GM21360 (cell line): ENCODE measurements at regions not wholly inside any gene's neighbourhood (a gene's known extent, or its start where the extent isn't known, plus 50 kb on each side); places are given as distances from the start of the nearest gene placed in this dataset.
"Not testable (repeated sequence)": the region's sequence is repeated elsewhere in the genome, so short reads cannot be mapped to it uniquely, and the experiment has no call there.

Experiments used
- ATAC-seq: cut with Tn5 transposase; IDR thresholded peaks from one replicate; pipeline ENCODE4 v1.9.1; 2021; ENCODE audit warnings: mild to moderate bottlenecking, moderate library complexity; ENCODE audit not compliant: unreplicated experiment

DNA sequence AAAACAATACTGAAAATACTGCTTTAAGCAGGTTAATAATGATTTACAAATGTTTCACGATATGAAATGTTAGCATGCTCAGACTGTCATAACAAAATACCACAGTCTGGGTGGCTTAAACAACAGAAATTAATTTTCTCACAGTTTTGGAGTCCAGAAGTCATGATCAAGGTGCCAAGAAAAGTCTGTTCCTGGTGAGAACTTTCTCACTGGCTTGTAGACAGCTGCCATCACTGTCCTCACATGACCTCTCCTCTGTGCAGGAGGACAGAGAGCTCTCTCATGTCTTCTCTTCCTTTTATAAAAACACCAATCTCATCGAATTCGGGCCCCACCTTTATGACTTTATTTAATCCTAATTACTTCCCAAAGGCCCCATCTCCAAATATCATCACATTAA is 426.7 kb downstream of the KLHL13 start:
- ATAC-seq: no peak

DNA sequence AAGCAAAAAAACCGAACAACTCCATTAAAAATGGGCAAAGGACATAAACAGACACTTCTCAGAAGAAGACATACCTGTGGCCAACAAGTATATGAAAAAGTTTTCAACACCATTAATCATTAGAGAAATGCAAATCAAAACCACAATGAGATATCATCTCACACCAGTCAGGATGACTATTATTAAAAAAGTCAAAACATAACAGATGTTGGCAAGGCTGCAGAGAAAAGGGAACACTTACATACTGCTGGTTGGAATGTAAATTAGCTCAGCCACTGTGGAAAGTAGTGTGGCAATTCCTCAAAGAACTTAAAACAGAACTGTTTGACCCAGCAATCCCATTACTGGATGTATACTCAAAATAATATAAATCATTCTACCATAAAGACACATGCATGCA is 436.3 kb downstream of the KLHL13 start:
- ATAC-seq: no peak

DNA sequence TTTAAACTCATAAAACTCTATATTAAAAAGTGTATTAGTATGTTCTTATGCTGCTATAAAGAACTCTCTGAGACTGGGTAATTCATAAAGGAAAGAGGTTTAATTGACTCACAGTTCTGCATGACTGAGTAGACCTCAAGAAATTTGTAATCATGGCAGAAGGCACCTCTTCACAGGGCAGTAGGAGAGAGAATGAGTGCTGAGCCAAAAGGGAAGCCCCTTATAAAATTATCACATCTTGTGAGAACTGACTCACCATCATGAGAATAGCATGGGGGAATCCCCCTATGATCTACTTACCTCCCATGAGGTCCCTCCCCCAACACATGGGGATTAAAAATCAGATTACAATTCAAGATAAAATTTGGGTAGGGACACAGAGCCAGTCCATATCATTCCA is 463.2 kb downstream of the KLHL13 start:
- ATAC-seq: no peak

DNA sequence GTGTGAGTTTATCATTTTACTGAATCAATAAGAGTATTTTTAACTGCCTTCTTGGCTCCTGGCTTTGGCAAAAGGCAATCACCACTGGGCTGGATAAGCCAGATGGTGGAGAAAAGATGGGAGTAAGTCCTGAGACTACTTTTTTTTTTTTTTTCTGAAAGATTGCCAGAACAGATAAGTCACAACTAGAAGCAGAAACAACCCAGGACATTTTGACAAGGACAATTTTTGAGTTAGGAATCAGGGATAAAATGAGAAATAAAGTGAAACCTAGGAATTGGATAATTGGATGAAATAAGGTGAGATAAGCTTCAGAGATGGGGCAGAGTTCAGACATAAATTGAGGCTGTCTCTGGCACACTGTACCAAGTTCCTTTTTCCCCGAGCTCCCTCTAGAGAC is 471.0 kb downstream of the KLHL13 start:
- ATAC-seq: no peak

DNA sequence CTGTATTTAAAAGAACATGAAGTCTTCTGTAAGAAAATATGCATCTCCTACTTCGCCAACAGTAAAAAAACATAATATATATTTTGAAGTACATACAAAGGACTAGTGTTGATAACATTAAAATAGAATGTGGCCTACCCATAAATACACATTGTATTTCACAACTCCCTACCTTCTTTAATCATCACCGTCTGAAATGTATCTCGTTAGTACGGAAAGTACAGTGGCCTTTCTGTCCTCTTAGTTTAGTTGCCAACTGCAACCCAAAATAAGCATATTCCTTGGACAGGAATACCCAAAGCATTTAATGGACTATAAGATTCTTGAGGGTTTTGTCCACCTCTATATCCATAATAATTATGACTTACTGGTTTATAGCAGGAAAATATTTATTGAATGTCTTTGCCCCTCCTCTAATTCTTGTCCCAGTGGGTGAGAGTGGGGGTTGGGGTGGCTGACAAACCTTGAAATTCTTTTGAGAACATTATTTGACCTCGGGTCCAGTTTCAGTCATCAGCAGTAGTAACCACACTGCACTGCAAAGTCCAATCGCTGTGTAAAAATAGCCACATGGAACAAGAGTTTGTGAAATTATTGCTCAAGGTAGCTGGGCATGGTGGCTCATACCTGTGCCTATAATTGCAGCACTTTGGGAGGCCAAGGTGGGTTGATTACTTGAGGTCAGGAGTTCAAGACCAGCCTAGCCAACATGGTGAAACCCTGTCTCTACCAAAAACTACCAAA is 474.5 kb downstream of the KLHL13 start:
- ATAC-seq: no peak

DNA sequence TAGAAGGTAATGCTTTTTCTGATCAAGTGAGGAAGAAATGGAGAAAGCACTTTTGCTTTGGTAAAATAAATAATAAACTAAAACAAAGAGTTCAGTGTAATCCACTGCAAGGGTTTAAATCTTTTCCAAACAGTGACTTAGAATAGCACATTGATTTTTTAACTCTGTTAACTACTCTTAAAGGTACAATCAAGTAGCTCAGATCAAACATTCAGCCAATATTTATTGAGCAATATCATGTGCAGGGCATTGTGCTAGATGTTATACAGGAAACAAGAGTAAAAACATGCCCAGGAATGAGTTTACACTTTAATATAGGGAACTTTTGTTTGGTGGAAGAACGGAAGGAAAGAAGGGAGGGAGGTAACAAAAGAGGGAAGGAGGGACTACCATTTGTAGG is 479.8 kb downstream of the KLHL13 start:
- no peak for ATAC-seq

DNA sequence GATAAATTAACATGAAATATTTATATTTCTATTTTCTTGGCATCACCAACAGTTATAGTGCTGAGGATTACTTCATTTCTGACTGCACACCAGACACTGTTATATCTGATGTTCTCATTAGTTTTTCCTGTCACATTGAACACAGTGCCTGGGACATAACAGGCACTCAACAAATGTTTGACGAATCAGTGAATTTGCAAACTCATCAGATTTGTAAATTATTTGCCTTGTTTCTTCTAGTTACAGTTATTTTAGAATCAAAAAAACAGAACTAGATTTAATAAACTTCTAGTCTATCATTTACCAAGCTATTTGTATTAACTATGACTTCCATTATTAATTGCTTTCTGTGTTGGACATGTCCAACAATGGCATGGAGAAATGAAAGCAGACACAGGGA is 483.3 kb downstream of the KLHL13 start:
- no peak for ATAC-seq

DNA sequence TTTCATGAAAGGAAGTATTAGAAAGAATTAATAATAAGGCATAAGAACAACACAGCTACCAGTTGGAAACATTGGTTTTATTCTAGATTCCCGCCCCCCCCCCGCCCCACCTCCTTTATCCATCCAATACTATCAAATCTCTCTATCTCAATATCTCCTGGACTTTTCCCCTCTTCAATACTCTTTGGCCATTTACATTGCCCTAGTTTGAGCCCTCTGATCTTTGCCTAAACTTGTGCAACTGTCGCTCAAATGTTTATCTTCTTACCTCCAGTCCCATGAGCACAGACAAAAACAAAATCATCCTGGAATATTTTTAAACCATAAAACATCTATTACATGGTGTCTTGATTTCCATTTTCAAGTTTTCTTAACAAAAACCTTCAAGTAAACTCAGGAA is 488.2 kb downstream of the KLHL13 start:
- ATAC-seq: no peak

DNA sequence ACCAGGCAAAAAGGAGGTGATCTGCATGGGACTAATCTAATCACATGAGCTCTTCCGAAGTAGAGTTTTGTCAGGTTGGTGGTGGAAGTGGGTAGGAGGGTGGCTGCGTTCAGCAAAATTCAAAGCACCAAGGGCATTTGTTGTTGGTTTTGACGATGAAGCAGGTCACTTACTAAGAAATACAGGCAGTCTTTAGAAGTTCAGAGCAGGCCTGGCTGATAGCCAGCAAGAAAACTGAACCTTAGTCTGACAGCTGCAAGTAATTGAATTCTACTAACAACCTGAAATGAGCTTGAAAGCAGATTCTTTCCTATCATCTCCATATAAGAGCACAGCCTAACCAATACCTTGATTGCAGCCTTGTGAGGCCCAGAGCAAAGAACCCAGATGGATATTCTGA is 505.8 kb downstream of the KLHL13 start:
- no peak for ATAC-seq

DNA sequence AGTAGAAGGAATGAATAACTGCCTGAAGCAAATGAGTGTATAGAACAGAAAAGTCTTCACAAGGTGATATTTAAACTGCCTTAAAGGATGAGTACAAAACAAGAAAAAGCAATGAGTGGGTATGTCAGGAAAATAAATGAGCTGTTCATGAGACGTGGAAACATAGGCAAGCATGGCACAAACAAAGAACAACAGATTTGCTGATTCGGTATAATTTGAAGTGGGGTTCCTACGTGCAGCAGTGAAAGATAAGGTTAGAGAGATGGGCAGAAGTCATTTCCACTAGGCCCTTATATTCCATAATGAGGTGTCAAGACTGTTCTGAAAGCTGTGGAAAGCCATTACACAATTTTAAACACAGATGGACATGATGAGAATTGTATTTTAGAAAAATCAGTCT is 506.6 kb downstream of the KLHL13 start:
- no peak for ATAC-seq

DNA sequence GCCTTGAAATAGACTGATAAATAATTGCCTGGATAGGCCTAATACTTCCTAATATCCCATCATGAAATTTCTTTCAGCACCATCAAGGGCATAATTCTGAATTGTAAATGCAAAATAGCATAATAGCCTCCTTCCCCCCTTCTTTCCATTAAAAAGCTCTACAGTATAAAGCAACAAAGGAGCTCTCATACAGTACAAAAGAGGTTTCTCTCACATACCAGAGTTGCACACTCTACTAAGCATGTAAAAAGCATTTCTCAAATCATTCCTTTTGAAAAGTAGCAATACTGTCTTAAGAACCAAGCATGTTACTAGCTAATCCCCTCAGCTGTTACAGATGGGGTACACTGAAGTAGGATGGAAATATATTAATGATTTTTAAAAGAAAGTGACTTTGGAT is 509.0 kb downstream of the KLHL13 start:
- ATAC-seq: no peak

DNA sequence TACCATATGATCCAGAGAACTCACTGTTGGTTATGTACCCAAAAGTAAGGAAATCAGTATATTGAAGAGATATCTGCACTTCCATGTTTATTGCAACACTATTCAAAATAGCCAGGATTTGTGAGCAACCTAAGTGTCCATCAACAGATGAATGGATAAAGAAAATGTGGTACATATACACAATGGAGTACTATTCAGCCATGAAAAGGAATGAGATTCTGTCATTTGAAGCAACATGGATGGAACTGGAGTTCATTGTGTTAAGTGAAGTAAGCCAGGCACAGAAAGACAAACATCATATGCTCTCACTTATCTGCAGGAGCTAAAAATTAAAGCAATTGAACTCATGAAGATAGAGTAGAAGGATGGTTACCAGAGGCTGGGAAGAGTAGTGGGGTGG is 510.5 kb downstream of the KLHL13 start:
- not testable (repeated sequence) for ATAC-seq

DNA sequence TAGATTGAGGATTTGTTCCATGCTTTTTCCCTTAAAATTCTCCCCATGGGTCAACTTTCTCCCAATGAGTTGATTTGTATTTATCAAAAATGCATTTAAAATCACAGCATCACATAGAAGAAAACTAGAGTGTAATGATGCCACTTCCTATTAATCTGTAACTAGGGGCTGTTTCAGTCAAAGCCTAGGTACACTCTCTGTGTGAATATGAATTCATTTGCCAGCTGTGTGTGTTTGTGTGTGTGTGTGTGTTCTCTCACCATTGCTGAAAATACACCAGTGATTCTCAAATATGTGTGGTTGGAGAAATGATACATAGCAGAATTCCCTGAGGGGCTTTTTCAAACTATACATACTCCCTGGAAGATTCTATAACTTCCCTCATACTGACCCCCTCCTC is 546.5 kb downstream of the KLHL13 start:
- no peak for ATAC-seq

DNA sequence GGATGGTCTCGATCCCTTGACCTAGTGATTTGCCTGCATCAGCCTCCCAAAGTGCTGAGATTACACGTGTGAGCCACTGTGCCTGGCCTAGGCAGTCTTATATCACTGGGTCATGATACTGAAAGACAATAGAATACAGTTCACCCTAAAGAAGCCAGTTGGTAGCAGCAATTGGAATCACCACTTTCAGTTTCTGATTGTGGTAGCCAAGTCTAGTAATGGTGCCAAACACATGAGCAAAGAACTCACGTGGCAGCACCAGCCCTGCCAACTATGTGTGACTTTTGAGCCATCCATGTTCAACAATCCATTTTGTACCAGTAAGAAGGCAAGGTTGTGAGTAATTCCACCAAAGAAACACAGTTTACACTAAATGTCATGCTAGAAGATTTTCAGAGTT is 548.4 kb downstream of the KLHL13 start:
- ATAC-seq: no peak

DNA sequence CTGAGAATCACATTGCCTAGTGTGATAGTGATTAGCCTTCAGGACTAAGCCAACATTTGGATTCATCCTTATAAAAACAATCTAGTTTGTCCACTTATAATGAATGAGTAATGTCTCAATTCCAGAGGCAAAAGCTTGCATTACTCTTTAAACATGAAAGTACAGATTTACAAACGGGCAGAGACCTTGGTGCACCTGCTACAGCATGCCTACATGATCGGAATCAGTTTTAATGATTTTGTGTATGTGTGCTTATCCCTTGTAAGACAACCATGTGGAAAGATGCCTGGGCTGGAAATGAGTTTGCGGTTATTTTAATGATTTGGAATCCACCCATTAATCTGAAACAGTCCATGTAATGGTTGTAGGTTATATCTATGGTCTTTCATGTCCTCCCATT is 572.7 kb downstream of the KLHL13 start:
- no peak for ATAC-seq

DNA sequence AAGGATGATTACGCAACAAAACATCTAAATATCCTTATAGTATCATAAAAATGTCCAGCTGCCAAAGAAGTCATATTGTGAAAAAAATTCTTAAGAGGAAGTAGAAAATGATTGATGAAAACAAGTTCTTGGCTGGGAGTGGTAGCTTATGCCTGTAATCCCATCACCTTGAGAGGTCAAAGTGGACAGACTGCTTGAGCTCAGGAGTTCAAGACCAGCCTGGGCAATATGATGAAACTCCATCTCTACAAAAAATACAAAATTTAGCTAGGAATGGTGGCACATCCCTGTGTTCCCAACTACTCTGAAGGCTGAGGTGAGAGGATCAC is 577.6 kb downstream of the KLHL13 start:
- no peak for ATAC-seq

DNA sequence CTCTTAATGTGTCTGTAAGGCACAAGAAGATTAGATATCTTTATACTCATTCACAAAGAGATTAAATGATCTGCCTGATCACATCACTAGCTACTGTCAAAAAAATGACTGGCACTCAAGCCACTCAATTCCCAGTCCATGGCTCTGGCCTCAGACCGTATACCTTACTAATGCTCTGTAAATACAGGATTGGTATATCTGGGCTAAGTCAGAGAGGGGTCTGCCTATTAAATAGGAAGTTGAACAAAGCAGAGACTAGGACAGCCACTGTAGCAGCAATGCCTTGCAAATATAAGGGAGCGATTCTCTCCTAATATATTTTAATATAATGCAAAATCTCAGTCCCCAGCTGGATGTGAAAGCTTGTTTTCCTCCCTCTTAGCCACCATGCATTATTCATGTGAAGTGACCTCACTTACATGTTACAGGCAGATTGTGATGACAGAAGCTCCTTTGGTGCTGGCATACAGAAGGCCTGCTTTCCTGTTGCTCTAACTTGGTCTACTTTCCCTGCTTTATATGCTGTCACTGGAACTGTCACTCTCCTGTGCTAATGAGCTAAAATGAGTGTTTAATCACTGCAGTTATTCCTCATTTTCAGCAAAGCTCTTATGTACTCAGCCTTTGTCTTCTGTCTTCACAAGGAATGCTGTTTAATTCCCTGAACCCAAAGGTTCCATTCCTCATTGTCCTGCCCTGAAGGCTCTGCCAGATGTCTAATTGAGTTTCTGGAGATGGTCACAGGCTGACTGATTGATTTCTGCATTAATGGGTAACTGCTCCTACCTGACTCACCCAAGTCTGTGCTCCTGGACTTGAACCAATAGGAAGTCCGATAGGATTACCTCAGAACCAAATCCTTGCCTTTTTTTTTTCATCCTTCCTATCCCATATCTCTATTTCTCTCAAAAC is 578.2 kb downstream of the KLHL13 start:
- no peak for ATAC-seq

DNA sequence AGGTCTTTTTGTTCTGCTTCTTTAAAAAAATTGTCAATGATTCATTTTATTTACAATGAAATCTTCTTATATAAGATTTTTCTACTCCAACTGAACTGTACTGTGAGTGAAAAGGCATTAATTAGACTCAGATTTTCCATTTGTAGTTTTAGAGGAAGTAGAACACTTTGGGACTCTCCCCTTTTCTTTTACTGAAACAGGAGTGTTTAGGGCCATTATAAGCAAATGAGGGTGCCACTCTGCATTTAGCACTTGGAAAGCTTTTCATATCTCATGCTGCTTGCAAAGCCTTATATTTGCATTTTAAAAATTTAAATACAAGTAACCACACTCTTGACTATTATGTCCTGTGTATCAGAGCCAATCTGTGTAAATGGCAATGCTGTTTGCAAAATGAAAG is 584.3 kb downstream of the KLHL13 start:
- no peak for ATAC-seq

DNA sequence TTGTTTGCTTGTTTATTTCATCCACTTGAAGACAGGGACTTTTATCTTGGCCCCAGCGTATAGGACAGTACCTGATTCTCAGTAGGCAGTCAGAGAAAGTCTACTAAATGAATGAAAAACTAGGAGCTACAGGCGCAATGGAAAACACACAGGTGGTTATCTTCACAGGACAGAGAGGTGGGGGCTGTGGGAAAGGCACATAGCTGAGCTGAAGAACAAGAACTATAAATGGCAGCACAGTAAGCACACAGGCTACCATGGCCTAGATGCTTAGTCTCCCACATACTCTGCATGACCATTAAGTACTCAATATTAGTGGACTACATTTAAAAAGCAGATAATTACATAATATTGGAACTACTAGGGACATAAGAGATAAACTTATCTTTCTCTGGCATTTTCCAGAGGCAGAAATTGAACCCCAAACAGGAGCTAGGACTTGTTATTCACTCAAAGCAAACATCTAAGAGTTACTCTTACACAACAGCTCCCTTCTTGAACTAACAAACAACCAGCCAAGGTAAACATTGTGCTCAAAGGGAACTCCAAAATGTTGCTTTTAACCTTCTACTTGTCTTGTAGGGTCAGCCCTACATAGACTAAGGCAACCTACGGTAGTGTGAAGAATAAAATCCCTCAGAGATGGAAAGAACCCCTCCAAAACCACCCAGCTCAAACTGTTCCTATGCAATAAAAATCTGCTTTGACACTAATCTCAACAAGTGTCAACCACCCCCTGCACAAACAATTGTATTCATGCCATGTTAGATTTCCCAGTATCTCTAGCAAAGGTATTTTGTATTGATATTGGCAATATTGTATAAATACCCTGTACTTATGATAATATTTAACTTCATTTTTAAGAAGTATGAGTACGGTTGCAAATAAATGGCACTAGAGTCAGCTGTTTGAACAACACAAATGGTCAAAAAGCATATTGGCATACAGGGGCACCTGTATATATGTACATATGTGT is 593.6 kb downstream of the KLHL13 start:
- no peak for ATAC-seq

DNA sequence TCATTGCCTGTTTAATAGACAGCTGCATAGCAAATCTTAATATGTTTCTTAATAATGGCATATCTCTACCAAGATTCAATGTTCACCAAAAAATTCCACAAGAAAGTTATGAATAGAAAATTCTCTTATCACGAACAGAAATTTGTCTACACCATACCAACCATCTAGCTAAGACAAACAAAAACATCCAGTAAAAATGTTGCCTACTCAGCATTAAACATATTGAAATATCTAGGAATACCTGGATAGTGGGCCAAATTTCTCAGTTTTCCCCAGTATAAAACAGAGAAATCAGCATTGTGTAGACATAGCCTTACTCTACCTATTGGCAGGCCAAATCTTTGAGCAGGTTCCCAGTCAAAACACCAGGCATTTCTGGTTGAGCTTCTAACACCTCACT is 598.6 kb downstream of the KLHL13 start:
- no peak for ATAC-seq

DNA sequence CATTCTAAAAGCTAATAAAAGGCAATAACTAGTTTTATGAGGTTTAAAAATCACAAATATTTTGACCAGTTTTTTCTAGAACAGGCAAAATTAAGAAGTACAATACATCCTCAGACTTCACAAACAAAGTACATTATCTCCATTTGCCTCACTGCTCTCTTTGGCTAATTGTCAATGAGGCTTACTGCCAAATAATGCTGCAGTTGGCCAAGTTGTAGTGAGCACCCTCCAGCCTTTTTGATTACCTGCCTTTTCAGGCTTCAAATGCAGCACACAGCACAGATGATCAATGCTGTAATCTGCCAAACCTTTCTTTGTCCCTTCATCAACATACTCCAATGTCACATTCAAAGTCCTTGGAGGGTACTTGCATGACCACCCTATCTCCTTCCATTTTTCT is 605.2 kb downstream of the KLHL13 start:
- ATAC-seq: no peak
